GDM1 (cell line): ENCODE measurements at regions not wholly inside any gene's neighbourhood (a gene's known extent, or its start where the extent isn't known, plus 50 kb on each side); places are given as distances from the start of the nearest gene placed in this dataset.
A peak's percentile ranks its signal among the peaks of the same experiment; 100 is the strongest.
"Not testable (repeated sequence)": the region's sequence is repeated elsewhere in the genome, so short reads cannot be mapped to it uniquely, and the experiment has no call there.

ENCODE experiments used
- DNase-seq: peaks from one replicate; lab custom pipeline; 2025; lab: John Stamatoyannopoulos, UW

DNA sequence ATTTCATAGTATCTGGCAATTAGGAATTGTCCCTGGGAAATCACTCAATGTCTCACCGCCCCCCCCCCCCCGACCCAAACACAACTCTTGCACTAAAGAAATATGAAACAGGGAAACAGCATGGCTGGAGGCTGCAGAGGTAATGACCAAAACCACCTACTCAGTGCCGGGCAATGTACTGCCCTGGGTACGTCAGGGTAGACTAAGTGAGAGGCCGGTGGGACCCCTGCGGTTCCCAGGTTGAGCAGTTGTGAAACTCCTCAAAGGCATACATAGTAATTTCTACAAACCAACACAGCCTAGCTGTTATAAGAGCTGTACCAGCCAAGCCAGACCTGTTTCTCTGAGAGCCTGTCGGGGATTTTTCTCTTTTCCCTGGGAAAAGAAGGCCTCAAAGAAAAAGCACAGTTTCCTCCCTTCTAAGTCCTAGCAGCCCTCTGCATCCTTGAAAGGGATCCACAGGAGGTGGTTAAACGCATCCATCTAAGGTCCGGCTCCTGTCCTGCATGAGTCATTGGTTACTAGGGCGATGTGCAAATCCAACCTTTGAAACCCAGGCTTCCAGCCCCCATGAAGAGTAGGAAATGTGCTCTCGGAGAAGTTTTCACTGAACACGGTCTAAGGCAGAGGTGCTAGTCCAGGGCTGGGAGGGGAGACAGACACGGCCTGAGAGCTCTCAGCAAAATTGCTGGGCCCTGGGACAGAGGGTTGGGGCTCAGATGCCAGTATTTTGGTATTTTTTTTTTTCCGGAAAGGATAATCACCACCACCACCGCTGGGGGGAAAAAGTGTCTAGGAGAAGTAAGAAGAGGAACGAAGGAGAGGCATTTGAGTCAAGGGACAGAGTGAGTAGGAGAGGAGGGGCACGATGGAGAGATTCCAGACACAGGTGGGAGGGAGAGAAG, 172.8 kb downstream of the ATP6V0E2 start:
- DNase-seq, result not testable (repeated sequence)

DNA sequence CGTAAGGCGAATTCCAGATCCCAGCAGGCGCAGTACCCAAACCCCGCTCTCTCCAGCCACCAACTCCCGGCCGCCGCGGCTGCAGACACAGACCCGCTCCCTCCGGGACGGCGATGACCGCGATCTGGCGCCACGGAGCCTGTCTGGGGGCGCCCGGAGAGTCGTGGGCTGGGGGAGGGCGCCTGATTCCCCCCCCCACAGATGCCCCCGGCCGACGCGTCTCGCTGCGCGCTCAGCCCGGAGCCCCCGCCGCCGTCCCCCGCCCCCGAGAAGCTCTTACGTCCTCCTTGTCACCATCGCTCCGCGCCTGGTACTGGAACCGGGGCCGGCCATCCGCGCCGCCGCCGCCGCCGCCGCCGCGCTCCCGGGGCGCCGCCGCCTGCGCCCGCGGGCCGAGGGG, 173.6 kb downstream of the ATP6V0E2 start:
- DNase-seq, result not testable (repeated sequence)

- not testable (repeated sequence) for DNase-seq
Measured at GRCh38 chr7:150047772-150048171, 174.0 kb downstream of the ATP6V0E2 start.

- not testable (repeated sequence) for DNase-seq
Measured at GRCh38 chr7:150048244-150049011, 174.7 kb downstream of the ATP6V0E2 start.

GRCh38 chr7:150049012-150049655, 175.4 kb downstream of the ATP6V0E2 start:
- DNase-seq, result not testable (repeated sequence)

DNA sequence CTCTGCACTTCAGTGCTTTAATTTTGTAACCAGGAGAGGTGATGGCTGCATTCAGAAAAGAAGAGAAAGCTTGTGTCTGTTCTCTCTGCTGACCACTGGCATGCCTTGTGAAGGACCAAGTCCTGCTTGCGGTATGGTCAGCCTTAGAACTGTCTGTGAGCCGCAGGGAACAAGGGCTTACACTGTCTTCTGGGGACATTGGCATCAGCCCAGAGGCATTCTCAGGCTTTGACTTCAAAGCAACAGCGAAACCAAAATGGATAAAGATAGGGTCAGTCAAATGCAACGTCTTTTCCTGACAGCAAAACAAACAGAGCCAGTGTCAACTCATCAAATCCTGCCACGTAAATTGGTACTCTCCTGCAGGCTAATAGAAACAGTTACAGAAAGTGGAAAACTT, 179.6 kb downstream of the ATP6V0E2 start:
- DNase-seq, result not testable (repeated sequence)

DNA sequence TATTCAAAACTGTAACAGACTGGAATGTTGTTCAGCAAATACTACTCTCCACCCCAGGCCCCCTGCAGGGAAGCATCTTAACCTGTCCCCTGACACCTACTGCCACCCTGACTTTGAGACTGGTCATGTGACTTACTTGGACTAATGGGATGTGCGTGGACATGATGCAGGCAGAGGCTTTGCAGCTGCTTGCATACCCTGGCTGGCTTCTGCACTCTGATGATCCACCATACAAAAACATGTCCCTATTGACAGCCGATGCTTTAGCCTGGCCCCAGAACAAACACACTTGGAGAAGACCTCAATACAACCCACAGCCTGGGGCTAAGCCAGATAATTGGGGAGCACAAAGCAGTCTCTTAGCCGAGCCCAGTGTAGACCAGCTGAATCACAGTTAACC, 180.5 kb downstream of the ATP6V0E2 start:
- not testable (repeated sequence) for DNase-seq

DNA sequence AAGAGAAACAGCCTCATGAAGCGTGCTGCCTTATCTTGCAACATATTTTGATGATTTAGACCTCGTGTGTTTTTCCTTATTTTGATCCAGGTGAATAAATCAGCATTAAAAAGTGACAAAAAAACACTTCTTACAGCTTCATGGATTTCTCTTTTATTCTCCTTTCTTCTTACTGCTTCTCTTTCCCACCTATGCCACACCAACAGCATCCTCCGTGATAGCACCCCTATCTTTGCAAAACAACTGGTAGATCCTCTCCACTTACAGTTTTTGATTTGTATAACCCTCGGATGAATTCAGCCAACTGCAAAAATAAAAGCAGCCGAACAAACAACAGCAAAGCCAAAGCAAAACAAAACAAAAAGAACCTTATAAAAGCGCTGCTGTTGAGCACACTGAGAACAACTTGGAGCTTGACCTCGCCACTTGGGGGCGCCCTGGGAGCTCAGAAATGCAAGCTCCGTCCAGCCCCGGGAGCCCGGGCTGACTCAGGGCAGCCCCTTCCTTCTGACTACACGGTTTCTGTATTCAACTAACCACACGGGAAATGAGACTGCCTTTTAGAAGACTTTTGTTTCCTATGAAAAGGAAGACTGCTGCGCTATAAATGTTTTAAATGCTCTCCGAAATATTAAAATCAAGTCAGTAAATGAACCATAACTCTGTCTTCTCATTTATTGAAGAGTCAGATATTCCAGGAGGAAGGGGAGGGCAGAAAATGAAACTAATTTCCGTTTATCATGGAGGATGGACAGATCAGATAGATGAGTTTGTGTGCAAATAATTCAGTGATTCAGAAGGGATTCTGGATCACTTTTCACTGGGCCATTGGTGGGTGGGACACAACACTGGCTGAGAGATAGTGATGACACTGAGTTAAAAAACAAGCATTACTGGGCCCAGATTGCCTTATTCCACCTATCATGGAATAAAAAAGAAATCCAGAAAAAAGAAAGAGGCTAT, 186.8 kb downstream of the ATP6V0E2 start:
- DNase-seq, result not testable (repeated sequence)

DNA sequence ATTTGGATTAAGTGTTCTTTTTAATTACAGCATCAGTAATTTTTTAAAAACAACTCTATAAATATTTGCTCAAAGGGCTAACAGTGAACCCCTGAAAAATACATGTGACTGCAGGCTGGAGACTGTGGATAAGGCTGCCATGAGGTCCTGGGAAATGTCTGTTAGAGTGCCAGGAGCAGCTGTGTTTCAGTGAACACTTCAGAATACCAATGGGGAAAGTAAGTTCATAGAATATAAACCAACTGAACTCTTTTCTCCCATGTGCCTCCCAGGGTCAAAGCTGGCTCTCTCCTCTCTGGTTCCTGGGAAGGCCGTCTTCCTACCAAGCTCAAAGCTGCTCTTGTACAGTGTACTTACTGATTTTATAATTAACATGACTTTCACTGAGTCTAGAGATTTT, 189.4 kb downstream of the ATP6V0E2 start:
- DNase-seq, result not testable (repeated sequence)

GRCh38 chr7:150069555-150070313, 196.0 kb downstream of the ATP6V0E2 start:
- DNase-seq, result not testable (repeated sequence)

DNA sequence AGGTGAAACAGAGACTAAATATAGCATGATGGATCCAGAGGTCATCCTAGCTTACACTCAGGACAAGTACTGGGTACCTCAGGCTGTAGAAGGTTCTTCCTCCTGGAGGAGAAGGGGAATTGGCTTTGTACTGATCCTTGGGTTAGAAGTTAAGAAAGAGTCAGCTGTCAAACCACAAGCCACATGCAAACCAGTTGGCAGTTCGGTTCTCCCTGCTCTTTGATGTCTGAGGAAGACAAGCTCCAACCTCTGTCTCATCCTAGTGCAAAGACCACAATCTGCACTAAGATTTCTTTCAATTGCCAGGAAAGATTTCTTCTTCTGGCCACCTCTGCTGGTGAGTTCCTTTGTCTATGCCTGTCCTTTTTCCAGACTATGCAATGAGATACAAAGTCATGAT, 203.8 kb downstream of the ATP6V0E2 start:
- not testable (repeated sequence) for DNase-seq

GRCh38 chr7:150081865-150082264, 208.1 kb downstream of the ATP6V0E2 start:
- not testable (repeated sequence) for DNase-seq

GRCh38 chr7:150084724-150085123, 211.0 kb downstream of the ATP6V0E2 start:
- DNase-seq, result not testable (repeated sequence)

DNA sequence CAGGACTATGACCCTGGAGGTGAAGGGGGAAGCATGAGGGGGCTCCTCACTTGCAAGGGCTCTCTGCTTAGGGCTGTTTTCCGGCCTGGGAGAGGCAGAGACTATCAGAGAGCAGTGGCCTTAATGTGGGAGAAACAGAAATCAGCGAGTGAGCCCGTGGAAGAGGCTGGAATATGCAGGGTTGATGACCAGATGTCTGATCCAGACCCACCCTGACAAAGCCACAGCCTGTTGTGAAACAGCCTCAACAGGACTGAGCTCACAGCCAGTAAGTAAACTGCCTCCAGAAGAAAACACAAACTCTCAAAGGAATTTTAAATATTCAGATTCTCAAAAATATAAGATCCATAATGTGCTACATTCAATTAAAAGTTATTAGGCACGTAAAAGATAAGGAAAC, 213.7 kb downstream of the ATP6V0E2 start:
- DNase-seq, result not testable (repeated sequence)

DNA sequence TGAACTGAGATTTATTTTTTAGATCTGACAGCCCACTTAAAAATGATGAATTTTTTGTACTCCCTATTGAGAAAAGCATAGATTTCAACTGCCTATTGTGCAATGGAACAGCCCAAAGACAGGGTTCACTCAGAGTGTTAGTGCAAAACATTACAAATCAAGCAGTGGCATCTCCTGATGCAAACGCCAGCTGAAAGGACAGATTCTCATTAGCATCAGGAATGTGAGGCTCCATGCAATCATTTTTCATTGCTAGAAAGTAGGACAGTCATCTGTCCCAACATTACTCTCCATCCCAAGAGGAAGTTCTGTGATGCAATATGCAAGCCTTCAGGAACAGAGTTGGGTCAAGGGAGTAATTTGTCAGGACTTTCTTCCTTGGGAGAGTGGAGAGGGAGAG, 215.4 kb downstream of the ATP6V0E2 start:
- DNase-seq, result not testable (repeated sequence)

- DNase-seq, result not testable (repeated sequence)
Measured at GRCh38 chr7:150090776-150091175, 217.0 kb downstream of the ATP6V0E2 start.

- DNase-seq, result not testable (repeated sequence)
Measured at GRCh38 chr7:150093897-150094296, 220.1 kb downstream of the ATP6V0E2 start.

DNA sequence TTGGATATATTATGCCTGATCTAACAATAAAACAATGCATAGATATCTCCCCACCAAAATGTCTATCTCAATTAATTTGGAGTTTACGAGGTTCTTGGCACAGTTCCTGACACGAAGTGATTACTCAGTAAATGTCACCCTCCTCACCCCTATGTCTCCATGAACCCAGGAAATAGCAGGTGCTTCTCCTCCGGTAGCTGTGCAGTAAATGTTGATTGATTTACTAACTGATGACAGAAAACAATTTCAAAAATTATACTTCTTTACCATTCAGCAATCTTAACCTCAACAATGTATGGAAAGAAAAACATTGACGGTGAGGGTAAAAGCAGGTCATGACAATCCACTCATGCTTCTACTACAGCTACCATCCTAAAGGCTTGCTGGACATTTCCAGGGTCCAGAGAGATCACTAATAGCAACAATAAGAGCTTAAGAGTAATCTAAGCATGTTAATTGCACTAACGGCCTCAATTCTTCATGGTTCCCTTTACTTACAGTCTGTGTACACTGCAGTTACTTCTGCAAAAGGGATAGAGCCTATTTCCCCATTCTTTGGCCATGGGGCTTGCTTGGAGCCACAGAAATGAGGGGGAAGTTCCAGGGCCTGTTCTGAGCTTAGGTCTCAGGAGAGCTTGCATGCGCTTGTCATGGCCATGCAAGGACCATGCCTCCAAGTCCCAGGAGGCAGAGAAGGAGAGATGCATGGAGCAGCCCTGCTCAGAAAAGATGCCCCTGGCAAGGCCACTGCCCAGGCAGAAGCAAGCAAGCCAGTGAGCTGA, 222.6 kb downstream of the ATP6V0E2 start:
- DNase-seq, result peak; percentile 35

GRCh38 chr7:150098592-150098991, 224.6 kb upstream of the LRRC61 start:
- not testable (repeated sequence) for DNase-seq
